ENCODE measurements at regions not wholly inside any gene's neighbourhood (a gene's known extent, or its start where the extent isn't known, plus 50 kb on each side); places are given as distances from the start of the nearest gene placed in this dataset.

GRCh38 chr1:195715652-195716051 is 892.6 kb downstream of the KCNT2 start:
- TF ChIP-seq POLR2AphosphoS5 (IDR thresholded peaks at IDR 0.05; ENCODE audit: low read depth): no peak
- TF ChIP-seq CTCF (IDR thresholded peaks at IDR 0.05; ENCODE audit: insufficient read depth, low read length): no peak
- TF ChIP-seq SPI1 (IDR thresholded peaks at IDR 0.05; ENCODE audit: borderline replicate concordance, low read depth): no peak
- TF ChIP-seq GABPA (IDR thresholded peaks at IDR 0.05; ENCODE audit: low read depth): no peak
- no peak for TF ChIP-seq REST (IDR thresholded peaks at IDR 0.05; ENCODE audit: insufficient replicate concordance, low read depth)

Data from HL-60 (cell line).